K562 (cell line): ENCODE measurements at regions not wholly inside any gene's neighbourhood (a gene's known extent, or its start where the extent isn't known, plus 50 kb on each side); places are given as distances from the start of the nearest gene placed in this dataset.

Experiments
- ATAC-seq: fragments of 200-7000 bp; cut with Tn5 transposase; 3 replicates; pipeline ENCODE4 v1.9.1; 2020; ENCODE audit warnings: moderate library complexity
- BruUV-seq: library from RNA; stranded (reverse); fragments of 400-500 nt; replicated peaks from 2 replicates; lab custom pipeline; 2021; lab: Mats Ljungman, UMichigan
- CTCF ChIA-PET: fragments of 300-600 bp; formaldehyde crosslinking; extraction: SDS; loops from one replicate; lab custom pipeline; 2021; ENCODE audit warnings: low intra/inter-chr PET ratio; lab: Yijun Ruan, JAX
- POLR2A ChIA-PET: fragments of 300-600, 350-650 bp; sonication (Branson Sonifier 250); formaldehyde crosslinking; extraction: SDS; loops from one replicate; lab custom pipeline; 2021; ENCODE audit warnings: antibody characterized with exemption, inconsistent platforms; lab: Yijun Ruan, JAX
- DNase-seq, 4 experiments: peaks; one replicate each; pipeline versions ENCODE4 v3.0.0 to v3.0.0-alpha.2; 2011 to 2018; ENCODE audit warnings: low spot score in 3 of 4, mixed read lengths in 3 of 4; ENCODE audit errors: extremely low read depth in 1 of 4
- FAIRE-seq: peaks from 2 replicates; lab custom pipeline; 2011; peaks lifted over from hg19 to GRCh38; lab: Jason Lieb, UNC
- H2AFZ ChIP-seq: 2 replicates; pipeline ENCODE4 v1.6.0; 2011; ENCODE audit warnings: low read depth, low read length, control low read depth, inconsistent platforms
- H3K27ac ChIP-seq: fragments of 200-600 bp; 3 replicates; pipeline ENCODE4 v1.8.0; 2011; ENCODE audit warnings: low read depth, mild to moderate bottlenecking, control low read depth, inconsistent platforms, low read length, moderate library complexity, mixed read lengths; ENCODE audit errors: extremely low read depth
- H3K27me3 ChIP-seq, 2 experiments: fragments of 300-600 bp in 1 of 2; 2 replicates in 1 of 2; 3 replicates in 1 of 2; pipeline versions ENCODE4 v1.6.0 to v1.8.0; 2011; ENCODE audit warnings: inconsistent platforms in 2 of 2, low read length in 2 of 2, mild to moderate bottlenecking in 1 of 2, mixed read lengths in 1 of 2, moderate library complexity in 1 of 2; ENCODE audit not compliant: control insufficient read depth in 2 of 2, insufficient read depth in 2 of 2
- H3K36me3 ChIP-seq: fragments of 300-600 bp; 3 replicates; pipeline ENCODE4 v1.8.0; 2011; ENCODE audit warnings: mild to moderate bottlenecking, low read length, inconsistent platforms; ENCODE audit not compliant: control insufficient read depth, insufficient read depth
- H3K4me1 ChIP-seq, 2 experiments: fragments of 200-600 bp in 1 of 2; replicated peaks in 1 of 2; 2 replicates in 1 of 2; 3 replicates in 1 of 2; pipeline versions ENCODE4 v1.5.1 to v1.8.0; 2011; ENCODE audit warnings: inconsistent platforms in 2 of 2, low read length in 2 of 2, mild to moderate bottlenecking in 1 of 2, mixed read lengths in 1 of 2, moderate library complexity in 1 of 2; ENCODE audit not compliant: control insufficient read depth in 2 of 2, insufficient read depth in 2 of 2
- H3K4me2 ChIP-seq: 2 replicates; pipeline ENCODE4 v1.6.1; 2011; ENCODE audit warnings: low read length, control low read depth, inconsistent platforms, mixed read lengths; ENCODE audit not compliant: insufficient read depth
- H3K4me3 ChIP-seq: fragments of 200-600 bp; sonication (generic), shearing (Covaris generic); 2 replicates; pipeline ENCODE4 v1.5.1; 2016; ENCODE audit warnings: control low read depth, inconsistent platforms
- H3K79me2 ChIP-seq: fragments of 200-600 bp; 3 replicates; pipeline ENCODE4 v1.8.0; 2011; ENCODE audit warnings: low read length, inconsistent platforms; ENCODE audit not compliant: control insufficient read depth, insufficient read depth
- H3K9ac ChIP-seq, 2 experiments: 2 replicates each; pipeline versions ENCODE4 v1.6.0 to v1.6.1; 2011; ENCODE audit warnings: low read depth in 2 of 2, low read length in 2 of 2, control low read depth in 1 of 2, inconsistent platforms in 1 of 2, mild to moderate bottlenecking in 1 of 2, mixed read lengths in 1 of 2; ENCODE audit not compliant: insufficient read depth in 1 of 2
- H3K9me1 ChIP-seq: one replicate; pipeline ENCODE4 v1.6.0; 2011; ENCODE audit warnings: inconsistent platforms, mild to moderate bottlenecking, low read length, moderate library complexity; ENCODE audit not compliant: control insufficient read depth, insufficient read depth
- H3K9me3 ChIP-seq: replicated peaks from 2 replicates; pipeline ENCODE4 v1.5.1; 2011; ENCODE audit warnings: low read depth, low read length, inconsistent platforms; ENCODE audit not compliant: control insufficient read depth, insufficient read depth
- H4K20me1 ChIP-seq: replicated peaks from 2 replicates; pipeline ENCODE4 v1.6.1; 2011; ENCODE audit warnings: low read length, inconsistent platforms, mixed read lengths; ENCODE audit not compliant: control insufficient read depth, insufficient read depth
- CBX5 ChIP-seq: IDR thresholded peaks from 2 replicates; pipeline ENCODE4 v1.6.1; 2014; ENCODE audit warnings: low read depth, borderline replicate concordance
- KLF10 ChIP-seq: fragments of 250-450 bp; sonication (Bioruptor Pico); IDR thresholded peaks from 2 replicates; pipeline ENCODE4 v1.6.1; 2021; ENCODE audit warnings: matching md5 sums
- MED1 ChIP-seq: sonication (generic); formaldehyde crosslinking; IDR thresholded peaks from 2 replicates; pipeline ENCODE4 v1.8.1; 2023; ENCODE audit warnings: missing genetic modification reagents, borderline replicate concordance
- NCOR1 ChIP-seq: fragments of 450-650 bp; IDR thresholded peaks from 2 replicates; pipeline ENCODE4 v1.6.1; 2016; ENCODE audit warnings: mild to moderate bottlenecking, moderate library complexity
- NEUROD1 ChIP-seq: fragments of 150-350 bp; IDR thresholded peaks from 2 replicates; pipeline ENCODE4 v1.6.1; 2014; ENCODE audit warnings: borderline replicate concordance, low read length, low read depth; ENCODE audit not compliant: partially characterized antibody
- RBM34 ChIP-seq: fragments of 200-400 bp; formaldehyde crosslinking; IDR thresholded peaks from 2 replicates; pipeline ENCODE4 v1.6.1; 2018; ENCODE audit warnings: low read length, borderline replicate concordance; ENCODE audit not compliant: insufficient read depth
- RHOXF2B ChIP-seq: fragments of 250-450 bp; sonication (Bioruptor Pico); conservative IDR thresholded peaks from 2 replicates; pipeline ENCODE4 v1.5.1; 2021
- SMAD4 ChIP-seq: fragments of 250-450 bp; sonication (Bioruptor Pico); conservative IDR thresholded peaks from 2 replicates; pipeline ENCODE4 v1.8.0; 2021; ENCODE audit warnings: inconsistent platforms, mild to moderate bottlenecking, moderate library complexity
- TSC22D4 ChIP-seq: fragments of 450-650 bp; IDR thresholded peaks from 2 replicates; pipeline ENCODE4 v1.6.1; 2016; ENCODE audit warnings: missing genetic modification characterization, missing biosample characterization, control low read depth
- YBX1 ChIP-seq: fragments of 450-650 bp; IDR thresholded peaks from 2 replicates; pipeline ENCODE4 v1.7.1; 2016; ENCODE audit warnings: mild to moderate bottlenecking
- ZC3H4 ChIP-seq: sonication (generic); formaldehyde crosslinking; IDR thresholded peaks from 2 replicates; pipeline ENCODE4 v1.9.0; 2021; ENCODE audit warnings: missing genetic modification reagents, borderline replicate concordance
- WGBS: fragments of 100-300 bp; shearing (Covaris generic); methylation state at CpG from one replicate; pipeline ENCODE4 v1.1.6; 2016; ENCODE audit warnings: low coverage, mixed read lengths; ENCODE audit not compliant: insufficient coverage; ENCODE audit errors: missing lambda C conversion rate; 5-methylcytosine and 5-hydroxymethylcytosine counted together
- in situ Hi-C: fragments of 300-500 bp; cut with MboI; formaldehyde crosslinking; loops from 4 replicates; pipeline ENCODE4 v1.15.0; 2018; ENCODE audit warnings: inconsistent platforms, mixed read lengths
- intact Hi-C: fragments of 100-400 bp; cut with micrococcal nuclease; formaldehyde crosslinking; loops from 2 replicates; pipeline ENCODE4 v1.14.2; 2022
- TF ChIP-seq, protein P1 (sequence below): sonication (generic); formaldehyde crosslinking; IDR thresholded peaks from 2 replicates; pipeline ENCODE4 v1.8.0; 2023; ENCODE audit warnings: mild to moderate bottlenecking, missing genetic modification reagents

DNA sequence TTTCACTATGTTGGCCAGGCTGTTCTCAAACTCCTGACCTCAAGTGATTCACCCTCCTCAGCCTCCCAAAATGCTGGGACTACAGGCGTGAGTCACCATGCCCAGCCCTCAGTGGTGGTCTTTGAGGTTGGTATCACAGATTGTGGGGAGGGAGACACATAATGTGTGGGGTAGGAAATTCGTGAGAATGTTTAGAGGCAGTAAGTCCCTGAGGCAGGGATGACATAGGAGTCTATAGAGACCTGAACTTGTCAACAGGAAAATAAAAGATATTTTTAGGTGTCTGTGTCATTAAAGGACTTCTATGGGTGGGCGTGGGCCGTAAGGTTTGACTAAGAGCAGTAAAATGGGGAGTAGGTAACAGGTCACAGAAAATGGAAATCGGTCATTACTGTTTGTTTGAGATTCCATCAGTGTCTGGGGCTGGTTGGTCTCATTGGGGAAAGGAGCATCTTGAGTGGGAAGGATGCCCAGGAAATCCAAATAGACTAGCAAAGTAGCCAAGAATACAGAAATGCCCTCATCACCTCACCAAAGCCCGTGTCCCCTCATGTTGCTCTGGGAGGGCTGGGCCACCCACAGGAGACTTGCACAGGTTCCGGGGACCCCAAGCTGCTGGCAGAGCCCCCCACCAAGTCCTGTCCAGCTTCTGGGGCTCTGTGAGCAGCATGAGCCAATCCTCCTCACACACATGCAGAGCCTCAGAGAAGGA, 63.6 kb upstream of the BCL2L14 start (continued):
- TF ChIP-seq TSC22D4 (tag) (no peak), ZC3H4 (CRISPR knock-in tag) (no peak), NEUROD1 (no peak), MED1 (CRISPR knock-in tag) (no peak), KLF10 (CRISPR knock-in tag) (no peak)

DNA sequence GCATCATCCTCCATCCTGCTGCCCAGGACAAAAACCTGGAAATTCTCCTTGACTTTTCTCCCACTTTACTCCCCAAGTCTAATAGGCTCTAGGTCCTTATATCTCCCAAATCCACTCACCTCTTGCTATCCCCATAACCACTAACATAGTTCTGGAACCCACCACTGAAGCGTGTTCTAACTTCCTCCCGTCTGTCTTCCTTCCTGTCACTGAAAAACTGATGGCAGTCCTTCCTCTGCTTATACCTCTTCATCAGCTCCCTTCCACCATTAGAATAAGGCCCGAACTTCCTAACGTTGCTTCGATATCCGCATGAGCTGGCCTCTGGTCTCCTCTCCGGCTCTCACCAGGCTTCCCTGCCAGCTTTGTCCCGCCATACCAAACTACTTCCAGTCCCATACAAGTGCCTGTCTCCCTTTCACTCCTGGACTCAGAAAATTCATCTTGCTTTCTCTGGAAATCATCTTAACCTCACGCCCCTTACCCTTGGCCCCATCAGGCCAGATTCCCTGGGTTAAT, 63.0 kb upstream of the BCL2L14 start:
- Histone ChIP-seq H3K36me3 (no peaks in the 10 kb centered on the region), H3K4me3 (no peak overlapping the region), H3K27me3 (peaks cover 0 to 10% of the 10 kb centered on the region in 2 experiments; a peak in 2 of 5 replicates), H3K79me2 (no peaks in the 10 kb centered on the region), H2AFZ (no peak overlapping the region), H3K27ac (no peak overlapping the region), H4K20me1 (no peaks in the 10 kb centered on the region), H3K9ac (no peak overlapping the region), H3K4me2 (no peak overlapping the region), H3K4me1 (peaks cover 4 to 7% of the 10 kb centered on the region in 2 experiments; a peak in 3 of 5 replicates), H3K9me3 (no peaks in the 10 kb centered on the region), H3K9me1 (no peaks in the 10 kb centered on the region)
- in situ Hi-C loops, result no loop called here
- FAIRE-seq, result no peak
- CTCF ChIA-PET, result no interaction called here
- POLR2A ChIA-PET, result no interaction called here
- intact Hi-C loops, result no loop called here
- 8% methylated on average over 5 of the region's 9 CpGs for WGBS
- BruUV-seq, result no TSS peak
- ATAC-seq, result no peak
- TF ChIP-seq YBX1, result no peak
- TF ChIP-seq, protein P1, sequence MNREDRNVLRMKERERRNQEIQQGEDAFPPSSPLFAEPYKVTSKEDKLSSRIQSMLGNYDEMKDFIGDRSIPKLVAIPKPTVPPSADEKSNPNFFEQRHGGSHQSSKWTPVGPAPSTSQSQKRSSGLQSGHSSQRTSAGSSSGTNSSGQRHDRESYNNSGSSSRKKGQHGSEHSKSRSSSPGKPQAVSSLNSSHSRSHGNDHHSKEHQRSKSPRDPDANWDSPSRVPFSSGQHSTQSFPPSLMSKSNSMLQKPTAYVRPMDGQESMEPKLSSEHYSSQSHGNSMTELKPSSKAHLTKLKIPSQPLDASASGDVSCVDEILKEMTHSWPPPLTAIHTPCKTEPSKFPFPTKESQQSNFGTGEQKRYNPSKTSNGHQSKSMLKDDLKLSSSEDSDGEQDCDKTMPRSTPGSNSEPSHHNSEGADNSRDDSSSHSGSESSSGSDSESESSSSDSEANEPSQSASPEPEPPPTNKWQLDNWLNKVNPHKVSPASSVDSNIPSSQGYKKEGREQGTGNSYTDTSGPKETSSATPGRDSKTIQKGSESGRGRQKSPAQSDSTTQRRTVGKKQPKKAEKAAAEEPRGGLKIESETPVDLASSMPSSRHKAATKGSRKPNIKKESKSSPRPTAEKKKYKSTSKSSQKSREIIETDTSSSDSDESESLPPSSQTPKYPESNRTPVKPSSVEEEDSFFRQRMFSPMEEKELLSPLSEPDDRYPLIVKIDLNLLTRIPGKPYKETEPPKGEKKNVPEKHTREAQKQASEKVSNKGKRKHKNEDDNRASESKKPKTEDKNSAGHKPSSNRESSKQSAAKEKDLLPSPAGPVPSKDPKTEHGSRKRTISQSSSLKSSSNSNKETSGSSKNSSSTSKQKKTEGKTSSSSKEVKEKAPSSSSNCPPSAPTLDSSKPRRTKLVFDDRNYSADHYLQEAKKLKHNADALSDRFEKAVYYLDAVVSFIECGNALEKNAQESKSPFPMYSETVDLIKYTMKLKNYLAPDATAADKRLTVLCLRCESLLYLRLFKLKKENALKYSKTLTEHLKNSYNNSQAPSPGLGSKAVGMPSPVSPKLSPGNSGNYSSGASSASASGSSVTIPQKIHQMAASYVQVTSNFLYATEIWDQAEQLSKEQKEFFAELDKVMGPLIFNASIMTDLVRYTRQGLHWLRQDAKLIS (CRISPR knock-in tag), result no peak
- TF ChIP-seq RBM34, result no peak
- TF ChIP-seq NCOR1, result no peak
- no peak for TF ChIP-seq RHOXF2B (CRISPR knock-in tag)
- no peak for TF ChIP-seq CBX5
- TF ChIP-seq SMAD4, result no peak
- no peak for DNase-seq
